ENCODE measurements at regions not wholly inside any gene's neighbourhood (a gene's known extent, or its start where the extent isn't known, plus 50 kb on each side); places are given as distances from the start of the nearest gene placed in this dataset.
A peak's percentile ranks its signal among the peaks of the same experiment; 100 is the strongest.
"Not testable (repeated sequence)": the region's sequence is repeated elsewhere in the genome, so short reads cannot be mapped to it uniquely, and the experiment has no call there.

GRCh38 chr6:16042751-16043150, 86.1 kb upstream of the MYLIP start:
- Histone ChIP-seq H3K79me1 (ENCODE audit: low read depth, low read length) (no peaks in the 10 kb centered on the region), H4K8ac (ENCODE audit: low read depth, low read length) (no peak overlapping the region), H2BK5ac (ENCODE audit: low read length) (no peak overlapping the region), H3K27me3 (ENCODE audit: control insufficient read depth in 3 of 3, insufficient read depth in 3 of 3, low read depth in 1 of 3, low read length in 3 of 3) (no peaks in the 10 kb centered on the region), H3K36me3 (replicated peaks in 1 of 2; ENCODE audit: control insufficient read depth in 2 of 2, insufficient read depth in 2 of 2, low read length in 2 of 2) (no peaks in the 10 kb centered on the region), H3K4me1 (ENCODE audit: control insufficient read depth in 2 of 2, insufficient read depth in 1 of 2, low read depth in 1 of 2, low read length in 2 of 2) (no peaks in the 10 kb centered on the region), H3K4ac (ENCODE audit: low read length) (no peak overlapping the region), H3K14ac (ENCODE audit: low read length) (no peak overlapping the region), H3K23ac (ENCODE audit: low read depth, low read length, poor library complexity) (no peak overlapping the region), H3K9ac (ENCODE audit: low read depth, low read length, poor library complexity) (no peak overlapping the region), H3K18ac (ENCODE audit: low read length) (no peak overlapping the region), H2AK5ac (ENCODE audit: low read depth, low read length) (no peak overlapping the region), H2BK120ac (ENCODE audit: low read depth, low read length) (no peak overlapping the region), H3K27ac (replicated peaks; ENCODE audit: low read length) (no peak overlapping the region), H3K4me2 (ENCODE audit: insufficient read depth, low read length, poor library complexity, severe bottlenecking) (no peak overlapping the region), H2AFZ (ENCODE audit: low read length) (no peak overlapping the region), H3K4me3 (ENCODE audit: low read length in 2 of 2) (no peak overlapping the region), H4K91ac (ENCODE audit: low read depth, low read length, poor library complexity) (no peak overlapping the region), H2BK12ac (ENCODE audit: low read length) (no peak overlapping the region), H3K9me3 (replicated peaks in 1 of 2; ENCODE audit: control insufficient read depth in 2 of 2, insufficient read depth in 1 of 2, low read depth in 1 of 2, low read length in 2 of 2) (peaks cover 0 to 5% of the 10 kb centered on the region in 2 donors), H2BK15ac (ENCODE audit: low read length) (no peak overlapping the region)
- DNase-seq (ENCODE audit: low spot score) = no peak
- WGBS, 2 donors (ENCODE audit: extremely low coverage in 2 of 2, insufficient read length in 2 of 2, insufficient replicate concordance in 1 of 2) = no CpG with 5 or more reads among the region's 3 CpGs

- no peak overlapping the region for H3K18ac ChIP-seq (ENCODE audit: low read length)
- H2BK15ac ChIP-seq (ENCODE audit: low read length) = no peak overlapping the region
- H3K4me2 ChIP-seq (ENCODE audit: insufficient read depth, low read length, poor library complexity, severe bottlenecking) = no peak overlapping the region
- H3K9me3 ChIP-seq (replicated peaks in 1 of 2; ENCODE audit: control insufficient read depth in 2 of 2, insufficient read depth in 1 of 2, low read depth in 1 of 2, low read length in 2 of 2) = peaks cover 0 to 5% of the 10 kb centered on the region in 2 donors
- H2BK5ac ChIP-seq (ENCODE audit: low read length) = no peak overlapping the region
- H2BK120ac ChIP-seq (ENCODE audit: low read depth, low read length) = no peak overlapping the region
- H3K4me3 ChIP-seq (ENCODE audit: low read length in 2 of 2) = no peak overlapping the region
- no peak overlapping the region for H3K9ac ChIP-seq (ENCODE audit: low read depth, low read length, poor library complexity)
- H3K79me1 ChIP-seq (ENCODE audit: low read depth, low read length) = no peaks in the 10 kb centered on the region
- no peak overlapping the region for H3K27ac ChIP-seq (replicated peaks; ENCODE audit: low read length)
- no peaks in the 10 kb centered on the region for H3K4me1 ChIP-seq (ENCODE audit: control insufficient read depth in 2 of 2, insufficient read depth in 1 of 2, low read depth in 1 of 2, low read length in 2 of 2)
- no peaks in the 10 kb centered on the region for H3K27me3 ChIP-seq (ENCODE audit: control insufficient read depth in 3 of 3, insufficient read depth in 3 of 3, low read depth in 1 of 3, low read length in 3 of 3)
- no peak overlapping the region for H4K8ac ChIP-seq (ENCODE audit: low read depth, low read length)
- no peak overlapping the region for H2AFZ ChIP-seq (ENCODE audit: low read length)
- H3K23ac ChIP-seq (ENCODE audit: low read depth, low read length, poor library complexity) = no peak overlapping the region
- WGBS, 2 donors (ENCODE audit: extremely low coverage in 2 of 2, insufficient read length in 2 of 2, insufficient replicate concordance in 1 of 2) = no CpG with 5 or more reads among the region's 2 CpGs
- no peak for DNase-seq (ENCODE audit: low spot score)
- H3K4ac ChIP-seq (ENCODE audit: low read length) = no peak overlapping the region
- no peak overlapping the region for H2BK12ac ChIP-seq (ENCODE audit: low read length)
- H2AK5ac ChIP-seq (ENCODE audit: low read depth, low read length) = no peak overlapping the region
- H3K36me3 ChIP-seq (replicated peaks in 1 of 2; ENCODE audit: control insufficient read depth in 2 of 2, insufficient read depth in 2 of 2, low read length in 2 of 2) = no peaks in the 10 kb centered on the region
- H4K91ac ChIP-seq (ENCODE audit: low read depth, low read length, poor library complexity) = no peak overlapping the region
- no peak overlapping the region for H3K14ac ChIP-seq (ENCODE audit: low read length)
These were observed 87.6 kb upstream of the MYLIP start for GRCh38 chr6:16041327-16041726.

GRCh38 chr6:16040628-16040974, 88.3 kb upstream of the MYLIP start:
- no CpG with 5 or more reads among the region's 15 CpGs for WGBS, 2 donors (ENCODE audit: extremely low coverage in 2 of 2, insufficient read length in 2 of 2, insufficient replicate concordance in 1 of 2)
- Histone ChIP-seq H3K14ac (ENCODE audit: low read length) (no peak overlapping the region), H3K27me3 (ENCODE audit: control insufficient read depth in 3 of 3, insufficient read depth in 3 of 3, low read depth in 1 of 3, low read length in 3 of 3) (no peaks in the 10 kb centered on the region), H3K4me1 (ENCODE audit: control insufficient read depth in 2 of 2, insufficient read depth in 1 of 2, low read depth in 1 of 2, low read length in 2 of 2) (no peaks in the 10 kb centered on the region), H3K9ac (ENCODE audit: low read depth, low read length, poor library complexity) (no peak overlapping the region), H2AFZ (ENCODE audit: low read length) (no peak overlapping the region), H2BK15ac (ENCODE audit: low read length) (no peak overlapping the region), H2BK12ac (ENCODE audit: low read length) (no peak overlapping the region), H3K18ac (ENCODE audit: low read length) (no peak overlapping the region), H2AK5ac (ENCODE audit: low read depth, low read length) (no peak overlapping the region), H3K23ac (ENCODE audit: low read depth, low read length, poor library complexity) (peak overlapping the region; percentile 82), H4K8ac (ENCODE audit: low read depth, low read length) (no peak overlapping the region), H3K27ac (replicated peaks; ENCODE audit: low read length) (no peak overlapping the region), H2BK120ac (ENCODE audit: low read depth, low read length) (no peak overlapping the region), H3K79me1 (ENCODE audit: low read depth, low read length) (no peaks in the 10 kb centered on the region), H2BK5ac (ENCODE audit: low read length) (no peak overlapping the region), H3K4me3 (ENCODE audit: low read length in 2 of 2) (peak overlapping the region in 1 of 2 donors; percentile 49), H3K36me3 (replicated peaks in 1 of 2; ENCODE audit: control insufficient read depth in 2 of 2, insufficient read depth in 2 of 2, low read length in 2 of 2) (no peaks in the 10 kb centered on the region), H3K9me3 (replicated peaks in 1 of 2; ENCODE audit: control insufficient read depth in 2 of 2, insufficient read depth in 1 of 2, low read depth in 1 of 2, low read length in 2 of 2) (peaks cover 0 to 5% of the 10 kb centered on the region in 2 donors), H4K91ac (ENCODE audit: low read depth, low read length, poor library complexity) (no peak overlapping the region), H3K4ac (ENCODE audit: low read length) (no peak overlapping the region), H3K4me2 (ENCODE audit: insufficient read depth, low read length, poor library complexity, severe bottlenecking) (no peak overlapping the region)
- DNase-seq (ENCODE audit: low spot score) = no peak

- H4K91ac ChIP-seq (ENCODE audit: low read depth, low read length, poor library complexity); H3K9me3 ChIP-seq (replicated peaks in 1 of 2; ENCODE audit: control insufficient read depth in 2 of 2, insufficient read depth in 1 of 2, low read depth in 1 of 2, low read length in 2 of 2); H3K4me1 ChIP-seq (ENCODE audit: control insufficient read depth in 2 of 2, insufficient read depth in 1 of 2, low read depth in 1 of 2, low read length in 2 of 2); H3K79me1 ChIP-seq (ENCODE audit: low read depth, low read length); H3K27me3 ChIP-seq (ENCODE audit: control insufficient read depth in 3 of 3, insufficient read depth in 3 of 3, low read depth in 1 of 3, low read length in 3 of 3); H3K9ac ChIP-seq (ENCODE audit: low read depth, low read length, poor library complexity); H4K8ac ChIP-seq (ENCODE audit: low read depth, low read length); H2AK5ac ChIP-seq (ENCODE audit: low read depth, low read length); H3K18ac ChIP-seq (ENCODE audit: low read length); DNase-seq (ENCODE audit: low spot score); H3K36me3 ChIP-seq (replicated peaks in 1 of 2; ENCODE audit: control insufficient read depth in 2 of 2, insufficient read depth in 2 of 2, low read length in 2 of 2); H3K4ac ChIP-seq (ENCODE audit: low read length); H2BK12ac ChIP-seq (ENCODE audit: low read length); H2BK120ac ChIP-seq (ENCODE audit: low read depth, low read length); H3K14ac ChIP-seq (ENCODE audit: low read length); H2AFZ ChIP-seq (ENCODE audit: low read length); H2BK5ac ChIP-seq (ENCODE audit: low read length); H2BK15ac ChIP-seq (ENCODE audit: low read length); H3K27ac ChIP-seq (replicated peaks; ENCODE audit: low read length); H3K4me2 ChIP-seq (ENCODE audit: insufficient read depth, low read length, poor library complexity, severe bottlenecking): not testable (repeated sequence)
- WGBS, 2 donors (ENCODE audit: extremely low coverage in 2 of 2, insufficient read length in 2 of 2, insufficient replicate concordance in 1 of 2) = no CpG with 5 or more reads among the region's 17 CpGs
- peak overlapping the region in 1 of 2 donors; percentile 49 for H3K4me3 ChIP-seq (ENCODE audit: low read length in 2 of 2)
- peak overlapping the region; percentile 82 for H3K23ac ChIP-seq (ENCODE audit: low read depth, low read length, poor library complexity)
These were observed 88.8 kb upstream of the MYLIP start for GRCh38 chr6:16039892-16040627.
